IMR-90 (cell line): ENCODE measurements at regions not wholly inside any gene's neighbourhood (a gene's known extent, or its start where the extent isn't known, plus 50 kb on each side); places are given as distances from the start of the nearest gene placed in this dataset.

Source experiments
- ATAC-seq: fragments of 200-7000 bp; cut with Tn5 transposase; 2 replicates; pipeline ENCODE4 v1.9.1; 2020; ENCODE audit warnings: low read depth, mild to moderate bottlenecking, moderate library complexity
- BruUV-seq: library from RNA; stranded (reverse); fragments of 400-500 nt; replicated peaks from 2 replicates; lab custom pipeline; 2021; lab: Mats Ljungman, UMichigan
- CTCF ChIA-PET: fragments of 300-600 bp; formaldehyde crosslinking; extraction: SDS; loops from one replicate; lab custom pipeline; 2021; ENCODE audit warnings: antibody characterized with exemption; lab: Yijun Ruan, JAX
- POLR2A ChIA-PET: fragments of 300-600 bp; sonication (Branson Sonifier 250); formaldehyde crosslinking; loops from one replicate; lab custom pipeline; 2022; ENCODE audit warnings: antibody characterized with exemption; ENCODE audit not compliant: unreplicated experiment; lab: Charles Lee
- DNase-seq: peaks from one replicate; pipeline ENCODE4 v3.0.0; 2013
- H2AFZ ChIP-seq: replicated peaks from 2 replicates; pipeline ENCODE3; 2013; ENCODE audit warnings: low read length, mild to moderate bottlenecking; ENCODE audit not compliant: poor library complexity
- H2AK5ac ChIP-seq: 2 replicates; pipeline ENCODE4 v1.6.1; 2013; ENCODE audit warnings: low read depth, low read length, inconsistent platforms
- H2AK9ac ChIP-seq: replicated peaks from 2 replicates; pipeline ENCODE3; 2013; ENCODE audit warnings: mild to moderate bottlenecking, low read depth, low read length, moderate library complexity; ENCODE audit not compliant: poor library complexity
- H2BK120ac ChIP-seq: 2 replicates; pipeline ENCODE4 v1.6.1; 2013; ENCODE audit warnings: low read depth, low read length, inconsistent platforms
- H2BK15ac ChIP-seq: 3 replicates; pipeline ENCODE4 v1.6.1; 2013; ENCODE audit warnings: low read depth, low read length, inconsistent platforms
- H2BK20ac ChIP-seq: 2 replicates; pipeline ENCODE4 v1.6.1; 2013; ENCODE audit warnings: low read depth, mild to moderate bottlenecking, inconsistent platforms, low read length, moderate library complexity
- H2BK5ac ChIP-seq: 2 replicates; pipeline ENCODE4 v1.6.1; 2013; ENCODE audit warnings: mild to moderate bottlenecking, low read depth, low read length, inconsistent platforms; ENCODE audit not compliant: poor library complexity, severe bottlenecking
- H3K14ac ChIP-seq: replicated peaks from 2 replicates; pipeline ENCODE4 v1.6.1; 2013; ENCODE audit warnings: low read depth, low read length, inconsistent platforms
- H3K18ac ChIP-seq: 2 replicates; pipeline ENCODE4 v1.6.1; 2013; ENCODE audit warnings: low read depth, low read length, control low read depth
- H3K23ac ChIP-seq: 2 replicates; pipeline ENCODE4 v1.6.1; 2013; ENCODE audit warnings: low read depth, low read length, inconsistent platforms
- H3K27ac ChIP-seq: 2 replicates; pipeline ENCODE4 v1.5.1; 2013; ENCODE audit warnings: mild to moderate bottlenecking, control low read depth, low read length; ENCODE audit not compliant: insufficient read depth
- H3K27me3 ChIP-seq: 2 replicates; pipeline ENCODE4 v1.6.1; 2013; ENCODE audit warnings: low read length; ENCODE audit not compliant: control insufficient read depth, insufficient read depth
- H3K36me3 ChIP-seq: 2 replicates; pipeline ENCODE4 v1.6.1; 2013; ENCODE audit warnings: low read length, mixed read lengths; ENCODE audit not compliant: control insufficient read depth, insufficient read depth
- H3K4ac ChIP-seq: 2 replicates; pipeline ENCODE4 v1.6.1; 2013; ENCODE audit warnings: low read depth, low read length, inconsistent platforms
- H3K4me1 ChIP-seq: 2 replicates; pipeline ENCODE4 v1.6.1; 2013; ENCODE audit warnings: low read length, mixed read lengths; ENCODE audit not compliant: control insufficient read depth, insufficient read depth
- H3K4me2 ChIP-seq: 2 replicates; pipeline ENCODE4 v1.6.1; 2013; ENCODE audit warnings: low read depth, mild to moderate bottlenecking, control low read depth, low read length, moderate library complexity
- H3K4me3 ChIP-seq: 2 replicates; pipeline ENCODE4 v1.5.1; 2013; ENCODE audit warnings: low read depth, mild to moderate bottlenecking, control low read depth, low read length, moderate library complexity; ENCODE audit not compliant: insufficient read depth
- H3K56ac ChIP-seq: 2 replicates; pipeline ENCODE4 v1.6.1; 2013; ENCODE audit warnings: low read length, inconsistent platforms; ENCODE audit not compliant: insufficient read depth; ENCODE audit errors: extremely low read depth
- H3K79me1 ChIP-seq, 2 experiments: 2 replicates each; pipeline ENCODE4 v1.6.1; 2013; ENCODE audit warnings: low read length in 2 of 2, inconsistent platforms in 1 of 2, low read depth in 1 of 2
- H3K9ac ChIP-seq: 2 replicates; pipeline ENCODE4 v1.6.1; 2013; ENCODE audit warnings: low read depth, low read length, control low read depth
- H3K9me1 ChIP-seq: 2 replicates; pipeline ENCODE4 v1.6.1; 2013; ENCODE audit warnings: low read length, inconsistent platforms; ENCODE audit not compliant: insufficient read depth
- H3K9me3 ChIP-seq: 2 replicates; pipeline ENCODE4 v1.6.1; 2013; ENCODE audit warnings: low read length; ENCODE audit not compliant: control insufficient read depth, insufficient read depth
- H4K20me1 ChIP-seq: 2 replicates; pipeline ENCODE4 v1.6.1; 2013; ENCODE audit warnings: low read length, inconsistent platforms; ENCODE audit not compliant: insufficient read depth
- H4K5ac ChIP-seq: 2 replicates; pipeline ENCODE4 v1.6.1; 2013; ENCODE audit warnings: mild to moderate bottlenecking, low read depth, low read length, control low read depth
- H4K8ac ChIP-seq, 2 experiments: 2 replicates each; pipeline ENCODE4 v1.6.1; 2013; ENCODE audit warnings: low read depth in 2 of 2, low read length in 2 of 2, control low read depth in 1 of 2, inconsistent platforms in 1 of 2
- H4K91ac ChIP-seq: 2 replicates; pipeline ENCODE4 v1.6.1; 2013; ENCODE audit warnings: low read depth, low read length, inconsistent platforms; ENCODE audit not compliant: insufficient read depth
- BHLHE40 ChIP-seq: fragments of 150-350 bp; IDR thresholded peaks from 2 replicates; pipeline ENCODE4 v1.6.1; 2016; ENCODE audit warnings: mild to moderate bottlenecking, low read depth, low read length
- CEBPB ChIP-seq: IDR thresholded peaks from 2 replicates; pipeline ENCODE4 v1.6.1; 2012; ENCODE audit warnings: low read depth, low read length, improper control_type of control experiment
- CHD1 ChIP-seq: IDR thresholded peaks from 2 replicates; pipeline ENCODE4 v1.6.1; 2012; ENCODE audit warnings: low read depth, low read length, improper control_type of control experiment
- CTCF ChIP-seq: conservative IDR thresholded peaks from 2 replicates; pipeline ENCODE4 v1.5.1; 2012; ENCODE audit warnings: mild to moderate bottlenecking, low read depth, low read length, improper control_type of control experiment
- ELK1 ChIP-seq: fragments of 150-350 bp; IDR thresholded peaks from 2 replicates; pipeline ENCODE4 v1.6.1; 2016; ENCODE audit warnings: low read depth, mild to moderate bottlenecking, low read length, moderate library complexity, borderline replicate concordance
- FOS ChIP-seq: fragments of 150-350 bp; IDR thresholded peaks from 2 replicates; pipeline ENCODE4 v1.6.1; 2016; ENCODE audit warnings: low read depth, low read length
- MAFK ChIP-seq: IDR thresholded peaks from 2 replicates; pipeline ENCODE4 v1.6.1; 2012; ENCODE audit warnings: low read depth, low read length, improper control_type of control experiment
- MAZ ChIP-seq: IDR thresholded peaks from 2 replicates; pipeline ENCODE4 v1.6.1; 2012; ENCODE audit warnings: low read depth, mild to moderate bottlenecking, low read length, improper control_type of control experiment, moderate library complexity, borderline replicate concordance
- MXI1 ChIP-seq: IDR thresholded peaks from 2 replicates; pipeline ENCODE4 v1.6.1; 2012; ENCODE audit warnings: low read depth, mild to moderate bottlenecking, low read length, moderate library complexity, borderline replicate concordance
- NFE2L2 ChIP-seq: fragments of 150-350 bp; IDR thresholded peaks from 2 replicates; pipeline ENCODE4 v1.6.1; 2016; ENCODE audit warnings: low read depth, mild to moderate bottlenecking, low read length
- RAD21 ChIP-seq: IDR thresholded peaks from 2 replicates; pipeline ENCODE4 v1.6.1; 2012; ENCODE audit warnings: low read length, improper control_type of control experiment
- RFX5 ChIP-seq: IDR thresholded peaks from 2 replicates; pipeline ENCODE4 v1.8.0; 2012; ENCODE audit warnings: low read depth, mild to moderate bottlenecking, low read length, moderate library complexity
- SMC3 ChIP-seq: fragments of 150-350 bp; IDR thresholded peaks from 2 replicates; pipeline ENCODE4 v1.6.1; 2016; ENCODE audit warnings: low read depth, mild to moderate bottlenecking, antibody characterized with exemption, low read length, moderate library complexity
- USF2 ChIP-seq: fragments of 150-350 bp; IDR thresholded peaks from 2 replicates; pipeline ENCODE4 v1.6.1; 2017; ENCODE audit warnings: mild to moderate bottlenecking, antibody characterized with exemption, low read length, low read depth
- WGBS, 2 experiments: methylation state at CpG; one replicate each; pipeline versions ENCODE4 v1.1.5 to v1.1.7; 2013; ENCODE audit warnings: missing lambda C conversion rate in 2 of 2; ENCODE audit not compliant: insufficient read length in 1 of 2; ENCODE audit errors: extremely low coverage in 2 of 2; 5-methylcytosine and 5-hydroxymethylcytosine counted together
- dilution Hi-C: fragments of 300-500 bp; cut with HindIII; formaldehyde crosslinking; loops from one replicate; pipeline ENCODE4 v1.14.3; 2018; ENCODE audit warnings: low sequenced_read_pairs; ENCODE audit not compliant: unreplicated experiment
- in situ Hi-C: fragments of 300-500 bp; cut with MboI; formaldehyde crosslinking; loops from 3 replicates; pipeline ENCODE4 v1.14.3; 2019; ENCODE audit warnings: low sequenced_read_pairs, inconsistent platforms, mixed read lengths
- intact Hi-C: fragments of 100-400 bp; cut with micrococcal nuclease; formaldehyde crosslinking; loops from 2 replicates; pipeline ENCODE4 v1.10.0; 2022

- H3K4me2 ChIP-seq: no peak overlapping the region
- dilution Hi-C loops: no loop called here
- no peaks in the 10 kb centered on the region for H3K79me1 ChIP-seq
- H3K9ac ChIP-seq: no peak overlapping the region
- no peak for DNase-seq
- H3K4me1 ChIP-seq: no peaks in the 10 kb centered on the region
- H3K14ac ChIP-seq: no peak overlapping the region
- TF ChIP-seq NFE2L2: no peak
- no peak for TF ChIP-seq RFX5
- TF ChIP-seq MAZ: no peak
- TF ChIP-seq RAD21: no peak
- no peak for TF ChIP-seq BHLHE40
- no peak for TF ChIP-seq ELK1
- TF ChIP-seq CTCF: no peak
- no peak for TF ChIP-seq CEBPB
- no peak for TF ChIP-seq SMC3
- no peak for TF ChIP-seq MXI1
- TF ChIP-seq CHD1: no peak
- TF ChIP-seq MAFK: no peak
- no peak for TF ChIP-seq FOS
- TF ChIP-seq USF2: no peak
- no peak overlapping the region for H3K4ac ChIP-seq
- WGBS, 2 experiments: no CpG with 5 or more reads among the region's 1 CpG
- no peak overlapping the region for H2BK120ac ChIP-seq
- no peak overlapping the region for H3K18ac ChIP-seq
- no peak overlapping the region for H2AK5ac ChIP-seq
- POLR2A ChIA-PET: no interaction called here
- no peak overlapping the region for H4K5ac ChIP-seq
- no peak overlapping the region for H3K4me3 ChIP-seq
- no peak overlapping the region for H2BK15ac ChIP-seq
- no peak overlapping the region for H2AK9ac ChIP-seq
- in situ Hi-C loops: no loop called here
- CTCF ChIA-PET: interaction anchor here (0.9 kb wide), 1 partner anchor 11 kb away, joined by 3 read pairs; no protein-coding TSS in a partner anchor
- H3K9me3 ChIP-seq: no peaks in the 10 kb centered on the region
- no peak overlapping the region for H3K56ac ChIP-seq
- H2BK20ac ChIP-seq: no peak overlapping the region
- H3K23ac ChIP-seq: no peak overlapping the region
- no peak overlapping the region for H4K8ac ChIP-seq
- ATAC-seq: no peak
- intact Hi-C loops: no loop called here
- H2AFZ ChIP-seq: no peak overlapping the region
- no peak overlapping the region for H2BK5ac ChIP-seq
- H3K36me3 ChIP-seq: no peaks in the 10 kb centered on the region
- H3K27me3 ChIP-seq: no peaks in the 10 kb centered on the region; the same call in 1 of the 2 replicates
- no TSS peak for BruUV-seq
- no peak overlapping the region for H4K91ac ChIP-seq
- no peak overlapping the region for H3K27ac ChIP-seq
- no peaks in the 10 kb centered on the region for H4K20me1 ChIP-seq
- H3K9me1 ChIP-seq: no peaks in the 10 kb centered on the region
Measured at GRCh38 chr15:96132126-96132525, 198.4 kb upstream of the NR2F2 start.
